EL (cell line): ENCODE measurements at regions not wholly inside any gene's neighbourhood (a gene's known extent, or its start where the extent isn't known, plus 50 kb on each side); places are given as distances from the start of the nearest gene placed in this dataset.

Source experiments
- DNase-seq: peaks from one replicate; pipeline ENCODE4 v3.0.0-alpha.2; 2016

- no peak for DNase-seq
These were observed 310.1 kb upstream of the MSX2 start for GRCh38 chr5:174414315-174414710.

- DNase-seq, result no peak
These were observed 305.4 kb upstream of the MSX2 start for GRCh38 chr5:174418809-174419539.

- DNase-seq, result peak; percentile 82
These were observed 304.7 kb upstream of the MSX2 start for GRCh38 chr5:174419540-174420132.

- no peak for DNase-seq
These were observed 303.6 kb upstream of the MSX2 start for GRCh38 chr5:174420651-174421407.

- no peak for DNase-seq
These were observed 303.0 kb upstream of the MSX2 start for GRCh38 chr5:174421408-174421805.

- DNase-seq, result no peak
These were observed 300.8 kb upstream of the MSX2 start for GRCh38 chr5:174423558-174423957.

GRCh38 chr5:174424219-174425053 lies 299.9 kb upstream of the MSX2 start:
- no peak for DNase-seq

- DNase-seq, result no peak
These were observed 299.0 kb upstream of the MSX2 start for GRCh38 chr5:174425271-174425963.

GRCh38 chr5:174425964-174426290 lies 298.5 kb upstream of the MSX2 start:
- no peak for DNase-seq

- DNase-seq, result no peak
These were observed 298.0 kb upstream of the MSX2 start for GRCh38 chr5:174426388-174426787.

GRCh38 chr5:174426851-174427250 lies 297.5 kb upstream of the MSX2 start:
- no peak for DNase-seq

- DNase-seq, result no peak
These were observed 297.1 kb upstream of the MSX2 start for GRCh38 chr5:174427304-174427703.

GRCh38 chr5:174428895-174429294 lies 295.5 kb upstream of the MSX2 start:
- DNase-seq, result no peak

GRCh38 chr5:174430940-174431339 lies 293.4 kb upstream of the MSX2 start:
- no peak for DNase-seq

GRCh38 chr5:174431504-174431903 lies 292.9 kb upstream of the MSX2 start:
- no peak for DNase-seq

GRCh38 chr5:174433098-174433497 lies 291.3 kb upstream of the MSX2 start:
- no peak for DNase-seq

GRCh38 chr5:174436750-174437149 lies 287.6 kb upstream of the MSX2 start:
- DNase-seq, result no peak

- DNase-seq, result no peak
These were observed 279.7 kb upstream of the MSX2 start for GRCh38 chr5:174444479-174445188.

- no peak for DNase-seq
These were observed 277.9 kb upstream of the MSX2 start for GRCh38 chr5:174446446-174446845.

GRCh38 chr5:174446988-174447387 lies 277.4 kb upstream of the MSX2 start:
- peak; percentile 25 for DNase-seq

GRCh38 chr5:174448041-174448440 lies 276.3 kb upstream of the MSX2 start:
- DNase-seq, result no peak

- peak; percentile 15 for DNase-seq
These were observed 275.7 kb upstream of the MSX2 start for GRCh38 chr5:174448662-174449061.
